ENCODE measurements at regions not wholly inside any gene's neighbourhood (a gene's known extent, or its start where the extent isn't known, plus 50 kb on each side); places are given as distances from the start of the nearest gene placed in this dataset.
"Not testable (repeated sequence)": the region's sequence is repeated elsewhere in the genome, so short reads cannot be mapped to it uniquely, and the experiment has no call there.

- DNase-seq (ENCODE audit: low spot score), result no peak
These were observed 798.5 kb upstream of the EPHA7 start for GRCh38 chr6:94217836-94218235.

DNA sequence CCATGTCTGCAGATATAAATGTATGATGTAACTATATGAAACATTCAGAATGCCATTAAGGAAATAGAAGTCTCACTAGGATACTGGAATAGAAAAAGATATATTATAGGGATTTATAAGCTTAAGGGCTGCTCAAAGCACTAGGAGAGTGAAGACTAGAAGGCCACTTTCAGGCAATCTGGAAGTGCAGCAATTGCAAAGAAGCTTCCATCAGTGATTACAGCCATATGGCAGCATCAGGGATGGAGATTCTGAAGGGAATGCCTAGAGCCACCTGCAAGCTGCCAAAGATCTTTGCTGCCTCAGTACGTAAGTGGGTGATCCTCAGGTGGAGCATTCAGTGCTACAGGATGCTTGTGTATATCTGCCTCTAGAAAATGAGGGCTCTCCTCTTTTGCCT, 796.2 kb upstream of the EPHA7 start:
- peak; percentile 88 for DNase-seq (ENCODE audit: low spot score)

DNA sequence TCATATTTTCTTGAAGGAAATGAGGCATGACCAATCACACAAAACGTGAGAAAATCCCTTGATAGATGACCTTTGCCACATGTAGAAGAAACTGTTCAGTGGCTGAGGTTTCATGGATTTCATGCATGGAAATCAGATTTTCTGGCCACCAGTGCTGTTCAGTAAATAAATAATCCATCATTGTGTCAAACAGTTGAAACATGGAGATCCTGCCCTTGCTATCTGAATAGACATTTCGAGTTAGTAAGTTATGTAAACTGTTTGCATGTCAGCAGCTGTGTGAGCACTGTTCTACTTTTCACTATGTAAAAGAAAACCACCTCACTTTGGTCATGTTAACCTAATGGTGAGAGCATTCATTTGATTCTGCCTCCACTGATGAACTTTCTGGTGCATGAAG, 793.9 kb upstream of the EPHA7 start:
- no peak for DNase-seq (ENCODE audit: low spot score)

- peak; percentile 47 for DNase-seq (ENCODE audit: low spot score)
These were observed 777.5 kb upstream of the EPHA7 start for GRCh38 chr6:94196891-94197290.

GRCh38 chr6:94190030-94190429, 770.7 kb upstream of the EPHA7 start:
- no peak for DNase-seq (ENCODE audit: low spot score)

- no peak for DNase-seq (ENCODE audit: low spot score)
These were observed 765.5 kb upstream of the EPHA7 start for GRCh38 chr6:94184666-94185464.

DNA sequence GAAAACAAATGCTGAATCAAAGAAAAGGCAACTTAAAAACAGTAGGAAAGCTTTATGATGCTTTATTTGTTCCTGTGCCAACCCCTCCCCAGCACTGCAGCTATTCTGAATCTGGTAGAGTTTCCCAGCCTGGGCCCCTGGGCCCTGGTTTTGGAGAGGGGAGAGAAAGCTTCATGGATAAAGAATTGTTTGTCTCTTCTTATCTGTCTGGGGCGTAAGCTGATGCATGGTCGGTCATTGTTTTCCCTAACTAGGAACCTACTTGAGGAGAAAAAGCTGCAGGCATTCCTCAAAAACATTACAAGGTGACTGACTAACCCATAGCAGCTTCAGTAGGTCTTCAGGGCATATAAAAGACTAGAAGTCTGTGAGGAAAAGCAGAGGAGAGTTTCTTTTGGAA, 758.1 kb upstream of the EPHA7 start:
- no peak for DNase-seq (ENCODE audit: low spot score)

GRCh38 chr6:94175465-94175864, 756.1 kb upstream of the EPHA7 start:
- no peak for DNase-seq (ENCODE audit: low spot score)

DNA sequence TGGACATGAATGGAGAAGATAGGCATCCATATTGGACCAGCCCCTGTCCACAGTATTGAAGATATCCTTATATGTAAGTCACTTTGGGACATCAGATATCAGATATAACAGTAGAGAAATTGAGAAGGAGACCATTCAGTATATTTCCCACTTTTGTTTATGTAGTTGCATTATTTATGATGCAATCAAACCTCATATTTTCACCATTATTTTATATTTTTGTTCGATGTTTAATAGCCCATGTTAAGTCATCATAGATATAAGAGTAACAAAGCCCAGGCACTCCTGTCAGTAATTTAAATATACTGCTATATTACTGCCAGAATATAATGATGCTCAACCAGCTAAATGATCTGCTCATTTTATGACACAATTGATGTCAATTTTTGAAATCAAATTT, 744.5 kb upstream of the EPHA7 start:
- DNase-seq (ENCODE audit: low spot score), result no peak

- DNase-seq (ENCODE audit: low spot score), result no peak
These were observed 731.5 kb upstream of the EPHA7 start for GRCh38 chr6:94150886-94151285.

- DNase-seq (ENCODE audit: low spot score), result no peak
These were observed 725.4 kb upstream of the EPHA7 start for GRCh38 chr6:94144807-94145206.

- DNase-seq (ENCODE audit: low spot score), result not testable (repeated sequence)
These were observed 717.8 kb upstream of the EPHA7 start for GRCh38 chr6:94137178-94137577.

- DNase-seq (ENCODE audit: low spot score), result no peak
These were observed 713.7 kb upstream of the EPHA7 start for GRCh38 chr6:94133106-94133505.

DNA sequence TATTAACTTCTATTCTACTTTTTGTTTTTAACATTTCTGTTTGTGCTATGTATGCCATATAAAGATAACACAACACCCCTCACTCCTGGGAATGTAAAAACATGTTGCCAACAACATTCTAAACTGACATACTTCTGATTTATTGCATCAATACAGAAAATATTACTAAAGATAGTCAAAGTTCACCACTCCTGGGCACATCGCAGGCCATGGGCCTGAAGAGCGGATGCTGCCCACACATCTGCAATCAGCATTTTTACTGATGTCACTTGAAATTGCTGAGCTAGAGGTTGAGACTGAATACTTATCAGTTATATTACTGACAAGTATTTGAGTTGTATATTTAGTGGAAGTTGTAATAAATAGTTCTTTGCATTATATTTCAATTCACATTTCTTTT, 711.9 kb upstream of the EPHA7 start:
- no peak for DNase-seq (ENCODE audit: low spot score)

- DNase-seq (ENCODE audit: low spot score), result peak; percentile 76
These were observed 711.1 kb upstream of the EPHA7 start for GRCh38 chr6:94130478-94130877.

- DNase-seq (ENCODE audit: low spot score), result peak; percentile 8
These were observed 710.6 kb upstream of the EPHA7 start for GRCh38 chr6:94129926-94130325.

GRCh38 chr6:94127716-94128115, 708.4 kb upstream of the EPHA7 start:
- DNase-seq (ENCODE audit: low spot score), result no peak

GRCh38 chr6:94124333-94124732, 705.0 kb upstream of the EPHA7 start:
- no peak for DNase-seq (ENCODE audit: low spot score)

GRCh38 chr6:94121094-94121493, 701.7 kb upstream of the EPHA7 start:
- DNase-seq (ENCODE audit: low spot score), result no peak

GRCh38 chr6:94099072-94099471, 679.7 kb upstream of the EPHA7 start:
- no peak for DNase-seq (ENCODE audit: low spot score)

- DNase-seq (ENCODE audit: low spot score), result no peak
These were observed 676.6 kb upstream of the EPHA7 start for GRCh38 chr6:94095961-94096360.

DNA sequence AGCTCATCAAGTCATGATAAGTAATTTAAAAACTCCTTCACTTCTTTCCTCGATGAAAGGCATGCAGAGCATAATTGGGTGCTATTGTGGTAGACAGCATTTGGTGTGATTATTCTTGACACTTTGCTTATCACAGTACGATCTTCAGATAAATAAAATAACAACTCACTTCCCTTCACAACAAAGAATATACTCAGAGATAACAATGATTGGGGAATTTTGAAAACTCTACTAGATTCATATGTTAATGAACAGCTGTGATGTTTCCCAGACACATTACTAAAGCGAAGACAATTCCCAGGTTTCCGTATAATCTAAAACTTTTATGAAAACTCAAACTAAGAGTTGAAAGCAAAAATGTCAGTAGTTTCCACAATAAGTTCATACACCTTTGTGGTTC, 670.6 kb upstream of the EPHA7 start:
- no peak for DNase-seq (ENCODE audit: low spot score)

GRCh38 chr6:94088870-94089269, 669.5 kb upstream of the EPHA7 start:
- no peak for DNase-seq (ENCODE audit: low spot score)

GRCh38 chr6:94074764-94075163, 655.4 kb upstream of the EPHA7 start:
- no peak for DNase-seq (ENCODE audit: low spot score)

Data from cerebellar cortex (tissue), 1 donor.